ENCODE measurements at regions not wholly inside any gene's neighbourhood (a gene's known extent, or its start where the extent isn't known, plus 50 kb on each side); places are given as distances from the start of the nearest gene placed in this dataset.

DNA sequence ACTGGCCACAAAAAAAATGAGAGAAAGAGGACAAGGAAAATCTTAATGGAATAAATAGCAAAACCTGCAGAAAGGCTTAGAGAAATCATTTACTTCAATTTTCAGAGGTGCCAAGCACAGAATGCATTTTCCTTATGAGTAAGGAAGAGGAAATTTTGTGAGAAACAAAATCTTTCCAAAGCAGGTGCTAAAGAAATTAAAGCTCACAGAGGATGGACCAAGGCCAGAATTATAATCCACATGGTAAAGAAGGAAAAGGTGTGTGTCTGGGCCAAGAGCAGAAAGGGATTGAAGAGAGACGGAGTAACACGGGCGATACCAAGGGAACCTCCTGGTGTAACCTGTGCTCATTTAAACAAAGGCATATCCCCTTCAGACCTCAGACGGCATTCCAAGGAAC, 340.0 kb upstream of the NFIA start:
- no peak for TF ChIP-seq CTCF (tag by site-specific recombination; IDR thresholded peaks at IDR 0.05)
- no peak for TF ChIP-seq ZNF350 (tag by site-specific recombination; IDR thresholded peaks at IDR 0.05)
- no peak for TF ChIP-seq PRDM4 (tag by site-specific recombination; IDR thresholded peaks at IDR 0.05)
- TF ChIP-seq ZNF341 (tag by site-specific recombination; IDR thresholded peaks at IDR 0.05; ENCODE audit: low read depth), result no peak
- no peak for TF ChIP-seq TCF7L2 (IDR thresholded peaks at IDR 0.05; ENCODE audit: borderline replicate concordance, low read depth, low read length)
- no peak for TF ChIP-seq ZNF501 (tag by site-specific recombination; IDR thresholded peaks at IDR 0.05)
- no peak for TF ChIP-seq ZNF658 (tag by site-specific recombination; IDR thresholded peaks at IDR 0.05)
- TF ChIP-seq ZNF449 (tag by site-specific recombination; IDR thresholded peaks at IDR 0.05), result no peak
- no peak for TF ChIP-seq ZNF274 (IDR thresholded peaks at IDR 0.05; ENCODE audit: low read length)
- no peak for TF ChIP-seq ZNF274 (tag by site-specific recombination; IDR thresholded peaks at IDR 0.05; ENCODE audit: borderline replicate concordance)
- no peak for TF ChIP-seq YY1 (tag by site-specific recombination; IDR thresholded peaks at IDR 0.05)
- no peak for TF ChIP-seq ZNF561 (tag by site-specific recombination; IDR thresholded peaks at IDR 0.05; ENCODE audit: borderline replicate concordance)
- TF ChIP-seq ZNF416 (tag by site-specific recombination; IDR thresholded peaks at IDR 0.05), result no peak
- no peak for TF ChIP-seq KLF10 (tag by site-specific recombination; IDR thresholded peaks at IDR 0.05)
- TF ChIP-seq ZBTB11 (tag by site-specific recombination; conservative IDR thresholded peaks at IDR 0.05; ENCODE audit: low read depth), result no peak

Data from HEK293 (cell line).